ENCODE measurements at regions not wholly inside any gene's neighbourhood (a gene's known extent, or its start where the extent isn't known, plus 50 kb on each side); places are given as distances from the start of the nearest gene placed in this dataset.

DNA sequence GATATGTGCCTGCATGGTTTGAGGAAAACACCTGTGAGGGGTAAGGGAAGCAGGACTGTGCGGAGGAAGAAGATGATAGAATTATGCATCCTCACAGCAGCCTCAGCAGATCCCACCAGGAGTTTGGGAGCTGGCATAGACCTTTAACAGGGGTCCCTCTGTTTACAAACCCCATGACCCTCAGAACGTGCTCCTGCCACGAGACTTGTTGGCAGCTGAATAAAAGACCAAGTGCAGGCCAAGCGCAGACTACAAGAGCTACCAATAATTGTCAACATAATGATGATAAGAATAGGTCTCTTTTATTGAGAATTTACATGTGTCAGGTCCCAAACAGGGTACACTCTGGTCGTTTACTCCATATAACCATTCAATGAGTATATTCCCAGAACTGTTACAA, 236.0 kb downstream of the MED10 start:
- Histone ChIP-seq H3K4me3 (ENCODE audit: low read length in 2 of 2) (no peak overlapping the region), H3K27me3 (ENCODE audit: control insufficient read depth in 1 of 2, insufficient read depth in 2 of 2, low read length in 1 of 2) (no peaks in the 10 kb centered on the region)

DNA sequence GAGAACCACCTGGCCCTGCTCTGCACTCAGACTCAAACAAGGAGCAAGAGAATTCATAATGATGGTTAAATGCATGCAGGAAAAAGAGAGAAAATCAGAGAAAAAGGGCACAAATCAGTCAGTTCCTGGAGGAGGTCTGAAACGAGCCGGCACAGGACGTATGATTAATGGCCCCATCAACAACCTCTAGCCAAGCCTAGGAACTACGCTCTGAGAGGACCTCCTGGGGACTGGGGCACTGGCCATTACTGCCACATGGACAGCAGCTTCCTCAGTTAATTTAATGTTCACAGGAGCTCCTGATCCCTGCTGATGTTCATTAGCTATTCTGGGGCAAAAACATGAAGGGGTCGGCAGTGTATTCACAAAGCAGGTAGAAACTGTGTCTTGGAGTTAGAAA, 238.1 kb downstream of the MED10 start:
- H3K36me3 ChIP-seq (ENCODE audit: control insufficient read depth in 1 of 2, insufficient read depth in 2 of 2, low read length in 1 of 2) = no peaks in the 10 kb centered on the region
- H3K4me1 ChIP-seq (ENCODE audit: control insufficient read depth in 1 of 2, insufficient read depth in 2 of 2, low read length in 2 of 2) = no peaks in the 10 kb centered on the region
- intact Hi-C loops (cut with DNase I) = no loop called here
- H3K27ac ChIP-seq (ENCODE audit: low read depth in 1 of 2, low read length in 2 of 2) = no peak overlapping the region
- DNase-seq (no peak), ATAC-seq (ENCODE audit: low FRiP score) (no peak)
- H3K4me3 ChIP-seq (ENCODE audit: low read length in 2 of 2) = no peak overlapping the region
- WGBS, 2 donors = 20 to 31% methylated on average over 5 of the region's 5 CpGs
- no peaks in the 10 kb centered on the region for H3K27me3 ChIP-seq (ENCODE audit: control insufficient read depth in 1 of 2, insufficient read depth in 2 of 2, low read length in 1 of 2)
- no peaks in the 10 kb centered on the region for H3K9me3 ChIP-seq (ENCODE audit: control insufficient read depth, low read length)

More for the DNA sequence above, 236.0 kb downstream of the MED10 start:
- ATAC-seq (ENCODE audit: low FRiP score) (no peak), DNase-seq (no peak)
- Histone ChIP-seq H3K36me3 (ENCODE audit: control insufficient read depth in 1 of 2, insufficient read depth in 2 of 2, low read length in 1 of 2) (no peaks in the 10 kb centered on the region), H3K9me3 (ENCODE audit: control insufficient read depth, low read length) (no peaks in the 10 kb centered on the region), H3K4me1 (ENCODE audit: control insufficient read depth in 1 of 2, insufficient read depth in 2 of 2, low read length in 2 of 2) (no peaks in the 10 kb centered on the region), H3K27ac (ENCODE audit: low read depth in 1 of 2, low read length in 2 of 2) (no peak overlapping the region)
- intact Hi-C loops (cut with DNase I) = no loop called here
- WGBS, 2 donors = 75% methylated on average over 5 of the region's 5 CpGs

DNA sequence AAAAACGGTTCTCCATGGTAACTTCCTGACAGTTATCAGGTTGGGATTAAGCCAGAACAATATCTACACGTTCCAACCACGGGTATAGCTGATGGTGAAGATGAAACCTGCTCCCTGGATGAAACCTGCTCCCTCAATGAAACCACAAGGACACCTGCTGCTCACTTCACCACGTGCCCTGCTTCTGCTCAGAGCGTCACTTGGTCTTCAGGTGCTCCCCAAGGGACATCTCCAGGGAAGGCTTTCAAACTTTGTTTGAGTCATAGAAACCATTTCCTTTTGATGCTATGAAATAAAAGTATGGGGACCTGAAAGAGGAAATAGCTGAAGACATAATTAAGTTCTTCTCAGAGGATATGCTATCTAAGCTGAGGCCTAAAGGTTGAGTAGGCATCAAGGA, 242.4 kb downstream of the MED10 start:
- whole genome bisulfite sequencing, 2 donors = 69 to 71% methylated on average over 5 of the region's 5 CpGs
- ATAC-seq (ENCODE audit: low FRiP score) (no peak), DNase-seq (no peak)
- Histone ChIP-seq H3K36me3 (ENCODE audit: control insufficient read depth in 1 of 2, insufficient read depth in 2 of 2, low read length in 1 of 2) (no peaks in the 10 kb centered on the region), H3K4me1 (ENCODE audit: control insufficient read depth in 1 of 2, insufficient read depth in 2 of 2, low read length in 2 of 2) (no peaks in the 10 kb centered on the region), H3K4me3 (ENCODE audit: low read length in 2 of 2) (no peak overlapping the region), H3K27ac (ENCODE audit: low read depth in 1 of 2, low read length in 2 of 2) (no peak overlapping the region), H3K27me3 (ENCODE audit: control insufficient read depth in 1 of 2, insufficient read depth in 2 of 2, low read length in 1 of 2) (no peaks in the 10 kb centered on the region), H3K9me3 (ENCODE audit: control insufficient read depth, low read length) (no peaks in the 10 kb centered on the region)
- intact Hi-C loops (cut with DNase I) = no loop called here

DNA sequence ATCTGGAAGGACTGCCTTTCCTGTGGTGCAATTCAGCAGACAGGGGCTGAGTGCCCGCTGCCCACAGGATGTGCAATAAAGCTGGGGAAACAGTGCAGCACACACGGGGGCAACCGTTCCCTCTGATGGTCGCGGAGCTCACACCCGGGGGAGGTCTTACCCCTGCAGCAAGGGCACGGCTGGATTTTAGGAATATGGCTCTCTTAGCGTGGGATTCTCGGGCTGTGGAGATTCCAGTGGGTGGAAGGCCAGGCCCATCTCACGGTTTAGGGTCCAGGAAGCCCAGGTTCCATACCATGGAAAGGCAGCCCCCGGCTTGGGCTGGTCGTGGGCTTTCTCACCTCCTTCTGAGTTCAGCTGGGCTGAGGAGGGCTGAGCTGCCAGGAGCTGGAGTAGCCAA, 244.1 kb downstream of the MED10 start:
- no peak overlapping the region for H3K4me3 ChIP-seq (ENCODE audit: low read length in 2 of 2)
- H3K9me3 ChIP-seq (ENCODE audit: control insufficient read depth, low read length) = no peaks in the 10 kb centered on the region
- H3K4me1 ChIP-seq (ENCODE audit: control insufficient read depth in 1 of 2, insufficient read depth in 2 of 2, low read length in 2 of 2) = no peaks in the 10 kb centered on the region
- WGBS, 2 donors = 74 to 76% methylated on average over 12 of the region's 12 CpGs
- intact Hi-C loops (cut with DNase I) = no loop called here
- no peak for ATAC-seq (ENCODE audit: low FRiP score)
- no peak overlapping the region for H3K27ac ChIP-seq (ENCODE audit: low read depth in 1 of 2, low read length in 2 of 2)
- DNase-seq = no peak
- no peaks in the 10 kb centered on the region for H3K27me3 ChIP-seq (ENCODE audit: control insufficient read depth in 1 of 2, insufficient read depth in 2 of 2, low read length in 1 of 2)
- no peaks in the 10 kb centered on the region for H3K36me3 ChIP-seq (ENCODE audit: control insufficient read depth in 1 of 2, insufficient read depth in 2 of 2, low read length in 1 of 2)

DNA sequence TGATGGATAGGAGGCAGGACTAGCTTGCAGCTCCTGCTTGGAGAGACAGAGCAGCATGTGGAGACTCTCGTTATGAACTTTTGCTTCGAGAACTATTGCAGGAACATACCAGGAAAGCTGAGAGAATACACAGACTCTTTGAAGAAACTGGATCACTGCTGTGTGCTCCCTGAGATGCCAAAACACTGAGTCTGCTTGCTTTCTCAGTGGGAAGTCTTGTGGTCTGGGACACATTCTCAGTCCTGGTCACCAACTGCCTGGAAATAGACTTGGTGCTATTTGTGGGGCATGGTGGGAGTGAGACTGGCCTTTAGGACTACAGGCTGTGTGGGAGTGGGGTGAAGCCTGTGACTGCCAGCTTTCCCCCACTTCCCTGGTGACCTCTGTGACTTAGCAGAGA, 252.6 kb downstream of the MED10 start:
- no peak for DNase-seq
- peaks cover 1% of the 10 kb centered on the region for H3K9me3 ChIP-seq (ENCODE audit: control insufficient read depth, low read length)
- no peak overlapping the region for H3K27ac ChIP-seq (ENCODE audit: low read depth in 1 of 2, low read length in 2 of 2)
- 76 to 83% methylated on average over 2 of the region's 2 CpGs for WGBS, 2 donors
- no peaks in the 10 kb centered on the region for H3K27me3 ChIP-seq (ENCODE audit: control insufficient read depth in 1 of 2, insufficient read depth in 2 of 2, low read length in 1 of 2)
- H3K4me3 ChIP-seq (ENCODE audit: low read length in 2 of 2) = no peak overlapping the region
- ATAC-seq (ENCODE audit: low FRiP score) = no peak
- intact Hi-C loops (cut with DNase I) = no loop called here
- no peaks in the 10 kb centered on the region for H3K4me1 ChIP-seq (ENCODE audit: control insufficient read depth in 1 of 2, insufficient read depth in 2 of 2, low read length in 2 of 2)
- H3K36me3 ChIP-seq (ENCODE audit: control insufficient read depth in 1 of 2, insufficient read depth in 2 of 2, low read length in 1 of 2) = no peaks in the 10 kb centered on the region

DNA sequence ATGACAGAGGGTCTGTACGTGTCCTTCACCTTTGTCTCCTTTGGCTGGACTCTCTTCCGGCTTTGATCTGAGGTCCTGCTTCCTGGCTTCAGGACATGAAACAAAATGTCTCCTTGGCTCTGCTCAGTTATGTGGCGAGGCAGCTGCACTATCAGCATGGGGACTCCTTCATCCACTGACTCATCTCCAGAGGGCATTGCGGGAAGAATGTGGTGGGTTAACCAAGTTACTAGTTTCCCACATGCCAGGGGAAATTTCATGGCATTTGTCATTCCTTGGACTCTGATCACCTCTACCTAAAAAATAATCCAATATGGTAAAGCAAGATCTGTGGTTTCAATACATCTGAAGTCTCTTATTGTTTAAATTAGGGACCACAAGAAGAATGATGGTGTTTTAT, 259.7 kb downstream of the MED10 start:
- 86 to 89% methylated on average over 4 of the region's 4 CpGs for WGBS, 2 donors
- no peaks in the 10 kb centered on the region for H3K27me3 ChIP-seq (ENCODE audit: control insufficient read depth in 1 of 2, insufficient read depth in 2 of 2, low read length in 1 of 2)
- intact Hi-C loops (cut with DNase I) = no loop called here
- H3K9me3 ChIP-seq (ENCODE audit: control insufficient read depth, low read length) = peaks cover 3% of the 10 kb centered on the region
- no peak overlapping the region for H3K27ac ChIP-seq (ENCODE audit: low read depth in 1 of 2, low read length in 2 of 2)
- no peaks in the 10 kb centered on the region for H3K36me3 ChIP-seq (ENCODE audit: control insufficient read depth in 1 of 2, insufficient read depth in 2 of 2, low read length in 1 of 2)
- no peak overlapping the region for H3K4me3 ChIP-seq (ENCODE audit: low read length in 2 of 2)
- DNase-seq (no peak), ATAC-seq (ENCODE audit: low FRiP score) (no peak)
- no peaks in the 10 kb centered on the region for H3K4me1 ChIP-seq (ENCODE audit: control insufficient read depth in 1 of 2, insufficient read depth in 2 of 2, low read length in 2 of 2)

DNA sequence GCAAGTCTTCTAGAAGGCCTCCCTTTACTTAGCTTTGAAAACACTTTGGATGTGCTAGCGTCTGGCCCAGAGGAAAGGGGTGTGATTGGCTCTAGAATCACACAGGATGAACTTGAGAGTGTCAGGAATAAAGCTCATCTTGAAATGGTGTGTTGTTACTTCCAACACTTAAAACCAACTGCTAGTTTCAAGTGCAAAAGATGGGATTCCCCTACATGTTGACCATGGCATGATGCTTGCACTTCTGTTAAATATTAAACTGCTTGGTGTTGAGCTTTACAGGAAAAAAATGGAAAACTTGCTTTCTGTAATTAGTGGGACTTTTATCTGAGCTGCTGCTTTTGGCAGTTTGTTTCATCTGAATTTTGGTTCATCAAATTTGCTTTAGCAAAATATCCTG, 261.1 kb downstream of the MED10 start:
- 68 to 74% methylated on average over 1 of the region's 1 CpG for WGBS, 2 donors
- Histone ChIP-seq H3K9me3 (ENCODE audit: control insufficient read depth, low read length) (peaks cover 3% of the 10 kb centered on the region), H3K27me3 (ENCODE audit: control insufficient read depth in 1 of 2, insufficient read depth in 2 of 2, low read length in 1 of 2) (no peaks in the 10 kb centered on the region), H3K27ac (ENCODE audit: low read depth in 1 of 2, low read length in 2 of 2) (no peak overlapping the region), H3K4me1 (ENCODE audit: control insufficient read depth in 1 of 2, insufficient read depth in 2 of 2, low read length in 2 of 2) (no peaks in the 10 kb centered on the region), H3K4me3 (ENCODE audit: low read length in 2 of 2) (no peak overlapping the region), H3K36me3 (ENCODE audit: control insufficient read depth in 1 of 2, insufficient read depth in 2 of 2, low read length in 1 of 2) (no peaks in the 10 kb centered on the region)
- ATAC-seq (ENCODE audit: low FRiP score) (no peak), DNase-seq (no peak)
- intact Hi-C loops (cut with DNase I) = no loop called here

DNA sequence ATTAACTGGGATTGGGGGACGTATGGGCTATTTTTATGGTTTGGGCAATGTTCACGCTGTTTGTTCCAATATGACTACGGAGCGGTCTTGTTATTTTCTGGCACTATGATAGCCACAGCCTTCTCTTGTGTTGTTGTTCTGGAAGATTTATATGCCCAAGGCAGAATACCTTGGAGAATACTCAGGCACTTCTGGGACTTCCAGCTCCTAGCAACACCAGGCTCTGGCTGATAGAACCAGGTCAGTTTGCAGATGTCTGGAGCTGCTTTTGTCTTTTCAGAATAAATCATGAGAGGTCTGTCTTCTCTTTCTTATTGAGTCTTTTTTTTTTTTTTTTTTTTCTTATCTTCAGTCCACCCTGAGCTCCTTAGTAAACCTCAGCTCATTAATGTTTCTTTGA, 262.5 kb downstream of the MED10 start:
- peaks cover 3% of the 10 kb centered on the region for H3K9me3 ChIP-seq (ENCODE audit: control insufficient read depth, low read length)
- no peak overlapping the region for H3K27ac ChIP-seq (ENCODE audit: low read depth in 1 of 2, low read length in 2 of 2)
- no peaks in the 10 kb centered on the region for H3K36me3 ChIP-seq (ENCODE audit: control insufficient read depth in 1 of 2, insufficient read depth in 2 of 2, low read length in 1 of 2)
- intact Hi-C loops (cut with DNase I) = no loop called here
- H3K27me3 ChIP-seq (ENCODE audit: control insufficient read depth in 1 of 2, insufficient read depth in 2 of 2, low read length in 1 of 2) = no peaks in the 10 kb centered on the region
- H3K4me3 ChIP-seq (ENCODE audit: low read length in 2 of 2) = no peak overlapping the region
- 4 to 28% methylated on average over 4 of the region's 4 CpGs for WGBS, 2 donors
- H3K4me1 ChIP-seq (ENCODE audit: control insufficient read depth in 1 of 2, insufficient read depth in 2 of 2, low read length in 2 of 2) = no peaks in the 10 kb centered on the region
- ATAC-seq (ENCODE audit: low FRiP score) = no peak
- no peak for DNase-seq

DNA sequence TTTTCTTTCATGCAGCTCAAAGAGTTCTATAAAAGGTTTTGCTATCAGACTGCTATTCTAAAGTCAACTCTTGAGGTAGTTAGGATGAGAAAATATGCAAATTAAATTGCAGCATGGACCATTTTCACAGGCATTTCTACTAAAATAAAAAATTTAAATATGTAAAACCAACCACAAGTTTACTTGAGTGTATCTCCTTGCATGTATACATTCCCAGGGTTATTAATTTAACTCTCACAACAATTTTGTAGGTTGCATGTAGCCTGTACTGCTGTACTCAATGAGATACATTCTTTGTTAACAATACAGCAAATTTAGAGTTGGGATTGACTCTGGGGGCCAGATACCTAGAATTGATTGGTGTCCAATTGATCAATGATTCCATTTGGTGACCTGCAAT, 265.8 kb downstream of the MED10 start:
- Histone ChIP-seq H3K4me1 (ENCODE audit: control insufficient read depth in 1 of 2, insufficient read depth in 2 of 2, low read length in 2 of 2) (no peaks in the 10 kb centered on the region), H3K27me3 (ENCODE audit: control insufficient read depth in 1 of 2, insufficient read depth in 2 of 2, low read length in 1 of 2) (no peaks in the 10 kb centered on the region), H3K27ac (ENCODE audit: low read depth in 1 of 2, low read length in 2 of 2) (no peak overlapping the region), H3K4me3 (ENCODE audit: low read length in 2 of 2) (no peak overlapping the region), H3K9me3 (ENCODE audit: control insufficient read depth, low read length) (no peaks in the 10 kb centered on the region), H3K36me3 (ENCODE audit: control insufficient read depth in 1 of 2, insufficient read depth in 2 of 2, low read length in 1 of 2) (no peaks in the 10 kb centered on the region)
- ATAC-seq (ENCODE audit: low FRiP score) (no peak), DNase-seq (no peak)
- intact Hi-C loops (cut with DNase I) = no loop called here

All from aorta (tissue), 5 donors.